ENCODE measurements at regions not wholly inside any gene's neighbourhood (a gene's known extent, or its start where the extent isn't known, plus 50 kb on each side); places are given as distances from the start of the nearest gene placed in this dataset.
"Not testable (repeated sequence)": the region's sequence is repeated elsewhere in the genome, so short reads cannot be mapped to it uniquely, and the experiment has no call there.

DNA sequence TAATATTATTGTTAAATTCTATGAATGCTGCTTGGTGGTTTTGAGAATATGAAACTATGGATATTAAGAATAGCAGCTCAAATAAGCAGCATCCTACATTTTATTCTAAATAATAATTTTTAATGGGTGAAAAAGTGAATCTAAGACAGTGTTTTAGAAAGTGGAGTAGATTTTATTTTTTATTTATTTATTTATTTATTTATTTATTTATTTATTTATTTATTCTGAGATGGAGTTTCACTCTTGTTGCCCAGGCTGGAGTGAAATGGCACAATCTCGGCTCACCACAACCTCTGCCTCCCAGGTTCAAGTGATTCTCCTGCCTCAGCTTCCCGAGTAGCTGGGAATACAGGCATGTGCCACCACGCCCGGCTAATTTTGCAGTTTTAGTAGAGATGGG lies 1199.4 kb downstream of the EPHA7 start:
- not testable (repeated sequence) for DNase-seq

DNA sequence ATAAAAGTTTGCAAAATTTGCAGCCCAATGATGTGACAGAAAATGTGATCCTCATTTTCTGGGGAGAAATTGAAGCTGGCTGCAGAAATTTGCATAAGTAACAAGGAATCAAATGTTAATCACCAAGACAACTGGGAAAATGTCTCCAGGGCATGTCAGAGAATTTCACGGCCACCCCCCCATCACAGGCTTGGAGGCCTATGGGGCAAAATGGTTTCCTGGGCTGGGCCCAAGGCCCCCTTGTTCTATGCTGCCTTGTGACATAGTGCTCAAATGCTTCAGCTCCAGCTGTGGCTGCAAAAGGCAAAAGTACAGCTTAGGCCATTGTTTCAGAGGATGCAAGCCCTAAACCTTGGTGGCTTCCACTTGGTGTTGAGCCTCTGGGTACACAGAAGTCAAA lies 1202.6 kb downstream of the EPHA7 start:
- DNase-seq = no peak

- no peak for DNase-seq
Measured at GRCh38 chr6:92201618-92202017, 1217.7 kb downstream of the EPHA7 start.

- DNase-seq = no peak
Measured at GRCh38 chr6:92196325-92196724, 1223.0 kb downstream of the EPHA7 start.

- DNase-seq = no peak
Measured at GRCh38 chr6:92195796-92196195, 1223.6 kb downstream of the EPHA7 start.

- DNase-seq = no peak
Measured at GRCh38 chr6:92188016-92188415, 1231.3 kb downstream of the EPHA7 start.

DNA sequence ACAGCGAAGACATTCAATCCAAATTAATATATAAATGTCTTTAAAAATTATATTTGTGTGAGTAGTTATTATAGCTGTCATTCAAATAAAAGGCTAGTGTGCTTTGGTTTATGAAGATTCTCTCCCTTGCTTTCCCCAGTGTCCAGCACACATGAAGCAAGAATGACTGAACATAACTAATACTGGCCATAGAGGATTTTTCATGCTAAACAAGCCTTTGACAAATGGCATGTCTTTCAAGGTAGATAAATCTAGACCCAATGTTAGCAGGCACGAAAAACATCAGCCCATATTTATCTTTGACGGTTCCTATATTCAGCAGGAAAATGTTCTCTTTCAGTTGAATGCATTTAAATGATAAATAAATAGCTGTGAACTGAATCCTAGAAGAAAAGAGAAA lies 1234.4 kb downstream of the EPHA7 start:
- no peak for DNase-seq

- no peak for DNase-seq
Measured at GRCh38 chr6:92181347-92181746, 1238.0 kb downstream of the EPHA7 start.

GRCh38 chr6:92180090-92180489 lies 1239.3 kb downstream of the EPHA7 start:
- no peak for DNase-seq

GRCh38 chr6:92176666-92177065 lies 1242.7 kb downstream of the EPHA7 start:
- no peak for DNase-seq

- DNase-seq = no peak
Measured at GRCh38 chr6:92174398-92175073, 1244.8 kb downstream of the EPHA7 start.

- no peak for DNase-seq
Measured at GRCh38 chr6:92169506-92169905, 1249.9 kb downstream of the EPHA7 start.

DNA sequence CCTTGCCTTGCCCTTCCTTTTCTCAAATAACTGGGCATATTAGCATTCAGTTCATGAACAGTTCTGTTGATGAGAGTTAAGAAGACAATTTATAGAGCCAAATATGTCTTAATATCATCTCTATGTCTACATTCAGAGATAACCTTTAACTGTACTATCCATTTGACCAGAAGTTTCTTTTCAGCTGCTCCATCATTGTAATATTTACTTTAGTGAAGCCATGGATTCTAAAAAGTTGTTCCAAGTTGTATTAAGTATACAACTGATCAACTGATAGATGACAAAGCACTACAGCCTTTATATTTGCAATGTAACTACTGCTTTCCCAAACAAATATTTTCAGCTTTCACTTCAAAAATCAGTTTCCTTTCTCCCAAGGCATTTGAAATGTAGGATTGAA lies 1252.7 kb downstream of the EPHA7 start:
- no peak for DNase-seq

DNA sequence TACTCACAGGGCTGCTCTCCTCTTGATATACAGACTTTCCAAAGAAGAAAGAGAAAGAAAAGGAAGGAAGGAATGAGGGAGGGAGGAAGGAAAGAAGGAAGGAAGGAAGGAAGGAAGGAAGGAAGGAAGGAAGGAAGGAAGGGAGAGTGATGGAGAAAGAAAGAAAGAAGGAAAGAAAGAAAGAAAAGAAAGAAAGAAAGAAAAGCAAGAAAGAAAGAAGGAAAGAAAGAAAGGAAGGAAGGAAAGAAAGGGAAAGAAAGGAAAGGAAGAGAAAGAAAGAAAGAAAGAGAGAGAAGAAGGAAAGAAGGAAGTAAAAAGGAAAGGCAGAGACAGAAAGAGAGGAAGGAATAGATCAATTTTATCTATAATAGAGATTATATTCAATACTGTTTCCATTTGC lies 1257.4 kb downstream of the EPHA7 start:
- DNase-seq = no peak

- DNase-seq = no peak
Measured at GRCh38 chr6:92160226-92160625, 1259.1 kb downstream of the EPHA7 start.

DNA sequence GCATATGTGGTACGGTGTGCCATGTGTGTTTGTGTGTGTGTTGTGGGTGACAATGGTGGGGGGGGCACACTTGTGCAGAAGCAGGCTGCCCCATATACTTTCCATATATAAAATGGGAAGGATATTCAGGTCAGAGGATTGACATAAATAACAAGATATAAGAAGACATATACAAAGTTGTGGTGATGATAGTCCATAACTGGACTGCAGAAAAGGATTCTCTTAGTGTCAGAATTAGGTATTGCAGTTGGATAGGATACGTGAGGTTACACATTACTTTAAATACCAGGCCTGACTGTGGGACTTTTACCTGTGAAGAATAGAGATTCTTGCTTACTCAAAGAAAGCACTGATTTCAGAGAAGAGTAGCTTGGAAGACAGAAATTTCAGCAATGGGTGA lies 1260.3 kb downstream of the EPHA7 start:
- no peak for DNase-seq

- DNase-seq = no peak
Measured at GRCh38 chr6:92150553-92150952, 1268.8 kb downstream of the EPHA7 start.

- no peak for DNase-seq
Measured at GRCh38 chr6:92147246-92147645, 1272.1 kb downstream of the EPHA7 start.

GRCh38 chr6:92139601-92140000 lies 1279.8 kb downstream of the EPHA7 start:
- DNase-seq = no peak

- DNase-seq = no peak
Measured at GRCh38 chr6:92132957-92133356, 1286.4 kb downstream of the EPHA7 start.

DNA sequence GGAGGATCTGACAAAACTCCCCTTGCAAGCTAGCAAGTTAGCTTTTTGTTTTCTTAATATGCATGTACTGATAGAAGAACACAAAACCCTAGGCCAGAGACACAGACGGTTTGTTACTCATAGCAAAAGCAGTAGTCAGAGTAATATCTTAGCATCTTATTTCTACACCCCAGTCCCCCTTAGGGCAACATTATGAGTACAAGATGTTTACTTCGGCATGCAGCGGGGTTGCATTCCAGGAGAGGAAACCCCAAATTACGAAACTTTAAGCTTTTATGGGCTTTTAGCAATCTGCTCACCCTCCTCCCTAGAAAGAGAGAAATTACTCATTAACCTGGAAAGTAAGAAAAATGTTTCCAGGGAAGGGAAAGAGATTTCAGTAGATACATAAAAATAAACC lies 1286.9 kb downstream of the EPHA7 start:
- no peak for DNase-seq

DNA sequence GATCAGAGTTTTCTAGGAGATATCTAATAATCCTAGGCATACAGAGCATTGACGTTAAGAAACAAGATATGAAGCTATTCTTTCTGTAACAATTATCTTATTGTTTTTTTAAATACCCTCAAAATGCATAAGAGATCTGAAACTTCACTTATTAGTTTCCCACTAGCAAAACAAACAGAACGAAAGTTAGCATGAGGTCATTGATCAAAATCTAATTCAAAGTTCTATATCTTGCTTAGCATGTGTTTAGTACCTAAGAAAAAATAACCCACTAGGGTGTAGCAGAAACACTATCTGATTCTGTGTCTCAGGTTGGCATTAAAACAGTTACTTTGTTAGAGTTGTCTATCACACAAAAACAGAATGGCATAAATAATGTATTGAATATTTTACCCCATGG lies 1288.4 kb downstream of the EPHA7 start:
- DNase-seq = no peak

DNA sequence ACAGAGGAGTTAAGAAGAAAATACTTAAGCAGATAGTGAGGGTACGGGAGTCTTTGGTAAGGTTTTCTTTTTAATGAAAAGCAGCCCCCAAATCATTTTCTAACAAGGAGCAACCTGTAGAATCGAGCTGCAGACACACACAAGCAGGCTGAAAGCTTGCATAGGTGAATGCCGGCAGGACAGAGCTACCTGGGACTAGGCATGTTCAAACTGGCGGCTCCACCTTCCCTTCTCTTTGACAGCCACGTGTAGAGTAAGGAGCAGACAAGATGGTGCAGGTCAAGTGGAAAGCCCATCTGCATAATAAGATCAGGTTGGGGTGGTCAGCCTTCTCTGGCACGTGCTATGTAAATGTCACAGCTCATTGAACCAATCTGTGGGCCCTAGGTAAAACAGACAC lies 1292.4 kb downstream of the EPHA7 start:
- DNase-seq = no peak

- DNase-seq = no peak
Measured at GRCh38 chr6:92126088-92126487, 1293.3 kb downstream of the EPHA7 start.

DNA sequence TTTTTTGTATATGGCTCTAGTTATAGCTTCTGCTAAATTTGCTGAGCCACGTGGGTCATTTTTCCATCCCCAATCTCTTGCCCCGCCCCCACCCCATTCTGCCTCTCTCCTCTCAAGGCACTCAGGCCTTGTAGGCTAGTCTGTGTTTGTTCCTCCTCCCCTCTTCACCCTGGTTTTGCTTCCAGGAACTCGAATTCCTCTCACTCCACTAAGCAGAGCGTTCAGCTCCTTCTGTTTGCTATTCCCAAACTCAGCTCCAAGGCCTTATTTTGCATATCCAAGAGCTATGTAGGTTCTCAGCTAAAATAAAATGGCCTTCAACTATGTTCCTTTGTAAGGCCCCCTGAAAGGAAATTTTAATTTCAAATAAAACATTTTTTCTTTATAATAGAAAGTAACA lies 1293.7 kb downstream of the EPHA7 start:
- DNase-seq = no peak

DNA sequence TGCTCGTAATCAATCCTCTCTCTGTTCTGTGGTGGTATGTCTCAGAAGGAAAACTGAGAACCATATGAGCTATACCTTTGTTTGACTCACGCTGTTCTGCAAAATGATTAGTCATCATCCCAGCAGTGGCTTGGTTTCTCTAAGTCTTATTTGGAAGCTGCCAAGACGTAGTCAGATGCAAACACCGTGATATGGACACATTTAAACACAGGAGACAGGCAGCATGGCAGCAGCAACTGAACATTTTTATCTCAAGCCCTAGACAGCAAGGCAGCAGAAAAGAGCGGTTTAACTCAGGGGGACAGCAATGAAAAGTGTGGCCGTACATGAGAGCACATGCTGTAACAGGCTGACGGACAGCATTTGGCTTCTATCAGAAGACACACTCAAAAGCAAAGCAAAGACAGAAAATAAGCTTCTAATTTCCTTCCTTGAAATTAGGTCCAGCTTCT lies 1295.1 kb downstream of the EPHA7 start:
- DNase-seq = no peak

Data from GDM1 (cell line).